LoVo (cell line): ENCODE measurements at regions not wholly inside any gene's neighbourhood (a gene's known extent, or its start where the extent isn't known, plus 50 kb on each side); places are given as distances from the start of the nearest gene placed in this dataset.
"Not testable (repeated sequence)": the region's sequence is repeated elsewhere in the genome, so short reads cannot be mapped to it uniquely, and the experiment has no call there.

Experiments used
- DNase-seq: peaks from one replicate; pipeline ENCODE4 v3.0.0-alpha.2; 2016; ENCODE audit warnings: low spot score

DNA sequence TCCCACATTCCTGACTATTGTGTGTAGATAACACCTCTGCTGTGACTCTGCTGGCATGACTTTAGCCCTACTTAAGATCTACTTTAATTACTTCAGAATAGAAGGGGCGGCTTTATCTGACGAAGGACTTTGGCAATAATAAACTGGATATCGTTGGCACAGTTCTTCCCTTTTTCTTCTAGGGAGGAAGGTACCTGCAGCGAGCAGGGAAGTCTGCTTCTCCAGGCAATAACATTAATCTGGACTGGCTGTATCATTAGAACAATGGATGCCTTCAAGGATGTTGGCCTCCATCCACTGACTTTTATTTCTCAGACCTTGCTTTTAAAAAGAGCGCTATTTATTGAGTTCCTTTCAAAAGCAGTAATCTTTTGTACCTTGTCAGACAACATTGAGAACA is 172.6 kb upstream of the THSD7A start:
- no peak for DNase-seq

DNA sequence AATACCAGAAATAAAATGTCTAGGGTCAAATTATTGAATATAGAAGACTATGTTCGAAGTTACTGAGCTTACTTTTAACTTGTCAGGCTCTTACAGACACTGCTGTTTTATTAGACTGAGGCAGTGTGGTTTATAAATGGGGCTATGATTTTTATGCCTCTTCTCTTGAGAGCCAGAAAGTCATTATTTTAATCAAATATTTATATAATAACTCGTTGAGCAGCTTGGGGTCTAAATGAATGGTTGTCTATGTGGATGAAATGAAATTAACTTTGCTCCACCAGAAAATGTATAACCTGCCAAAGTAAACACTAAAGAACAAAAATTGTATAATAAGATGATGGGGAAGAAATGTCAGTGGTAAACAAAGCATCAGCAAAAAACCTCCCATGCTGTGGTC is 175.6 kb upstream of the THSD7A start:
- DNase-seq: no peak

DNA sequence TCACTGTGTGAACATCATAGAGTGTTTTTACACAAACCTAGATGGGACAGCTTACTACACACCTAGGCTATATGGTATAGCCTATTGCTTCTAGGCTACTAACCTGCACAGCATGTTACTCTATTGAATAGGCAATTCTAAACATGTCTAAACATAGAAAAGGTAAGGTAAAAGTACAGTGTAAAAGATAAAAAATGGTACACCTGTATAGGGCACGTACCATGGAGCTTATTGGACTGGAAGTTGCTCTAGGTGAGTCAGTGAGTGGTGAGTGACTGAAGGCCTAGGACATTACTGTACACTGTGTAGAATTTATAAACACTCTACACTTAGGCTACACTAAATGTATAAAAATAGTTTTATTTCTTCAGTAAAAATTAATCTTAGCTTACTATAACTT is 182.0 kb upstream of the THSD7A start:
- no peak for DNase-seq

DNA sequence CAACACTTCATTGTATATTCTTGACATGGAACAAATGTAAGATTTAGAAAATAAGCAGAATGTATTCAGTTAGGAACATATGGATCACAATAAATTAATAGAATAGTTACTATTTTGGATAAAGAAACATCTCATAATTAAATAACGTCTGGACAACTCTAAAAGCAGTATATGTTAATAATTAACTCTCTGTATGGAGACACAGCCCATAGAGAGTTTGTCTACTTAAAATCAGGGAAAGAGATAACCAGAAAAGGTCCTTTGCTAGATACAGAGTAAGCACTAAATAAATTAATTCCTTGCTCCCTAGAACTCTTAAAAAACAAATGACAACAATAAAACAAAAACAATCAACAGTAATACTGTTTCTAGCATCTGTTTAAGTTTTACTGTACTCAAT is 184.4 kb upstream of the THSD7A start:
- peak; percentile 11 for DNase-seq

DNA sequence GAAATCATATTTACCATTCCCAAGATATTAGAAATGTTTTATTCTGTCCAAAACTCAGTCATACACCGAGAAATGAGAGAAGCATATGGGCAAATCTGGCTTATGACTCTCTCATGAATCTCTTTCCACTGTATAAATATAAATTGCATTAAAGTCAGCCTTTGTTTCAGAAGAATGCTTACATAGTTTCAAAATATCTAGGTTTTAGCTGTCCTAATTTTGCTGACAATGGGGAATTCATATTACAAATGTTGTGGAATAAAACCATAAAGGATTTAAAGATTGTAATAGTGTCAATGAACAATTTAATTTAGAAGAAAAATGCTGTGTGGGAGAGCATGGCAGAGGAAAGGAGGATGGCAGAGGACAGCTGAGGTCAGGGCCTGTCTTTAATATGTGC is 185.0 kb upstream of the THSD7A start:
- DNase-seq: no peak

DNA sequence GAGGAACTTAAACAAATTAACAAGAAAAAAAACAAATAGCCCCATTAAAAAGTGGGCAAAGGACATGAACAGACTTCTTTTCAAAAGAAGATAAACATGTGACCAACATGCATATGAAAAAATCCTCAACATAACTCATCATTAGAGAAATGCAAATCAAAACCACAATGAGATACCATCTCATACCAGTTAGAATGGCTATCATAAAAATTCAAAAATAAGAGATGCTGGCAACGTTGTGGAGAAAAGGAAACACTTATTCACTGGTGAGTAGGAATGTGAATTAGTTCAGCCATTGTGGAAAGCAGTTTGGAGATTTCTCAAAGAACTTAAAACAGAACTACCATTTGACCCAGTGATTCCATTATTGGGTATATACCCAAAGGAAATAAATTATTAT is 189.1 kb upstream of the TMEM106B start:
- not testable (repeated sequence) for DNase-seq

DNA sequence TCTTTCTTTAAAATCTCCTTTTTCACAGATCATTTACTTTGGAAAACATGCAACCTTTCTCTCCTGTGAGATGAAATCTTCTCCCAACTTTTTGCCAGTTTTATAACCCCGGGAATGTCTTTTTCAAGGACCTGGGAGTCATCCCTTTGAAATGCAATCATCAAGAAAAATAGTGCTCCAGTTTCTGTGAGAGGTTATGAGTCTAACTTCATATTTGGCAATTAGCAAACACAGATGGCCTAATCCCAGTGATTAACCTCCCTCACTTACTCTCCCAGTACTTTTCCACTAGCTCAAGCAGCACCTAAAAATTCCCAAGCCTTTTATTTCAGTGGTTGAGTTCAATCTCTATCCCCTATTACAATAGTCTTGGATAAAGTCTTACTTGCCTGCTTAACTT is 185.8 kb upstream of the TMEM106B start:
- DNase-seq: no peak

DNA sequence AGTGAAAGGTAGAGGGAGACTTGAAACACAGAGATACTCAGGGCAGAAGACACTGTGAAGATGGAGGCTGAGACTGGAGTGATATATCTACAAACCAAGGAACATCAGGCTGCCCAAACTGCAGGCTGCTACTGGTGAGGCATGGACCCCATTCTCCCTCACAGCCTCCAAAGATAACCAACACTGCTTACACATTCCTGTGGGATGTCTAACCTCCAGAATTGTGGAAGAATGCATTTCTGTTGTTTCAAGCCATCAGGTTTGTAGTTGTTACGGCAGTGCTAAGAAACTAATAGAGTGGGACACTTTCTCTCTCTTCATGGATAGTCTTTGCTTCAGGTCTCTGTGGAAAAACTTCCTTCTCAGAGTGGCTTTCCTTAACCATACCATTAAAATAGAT is 182.6 kb upstream of the TMEM106B start:
- DNase-seq: no peak

DNA sequence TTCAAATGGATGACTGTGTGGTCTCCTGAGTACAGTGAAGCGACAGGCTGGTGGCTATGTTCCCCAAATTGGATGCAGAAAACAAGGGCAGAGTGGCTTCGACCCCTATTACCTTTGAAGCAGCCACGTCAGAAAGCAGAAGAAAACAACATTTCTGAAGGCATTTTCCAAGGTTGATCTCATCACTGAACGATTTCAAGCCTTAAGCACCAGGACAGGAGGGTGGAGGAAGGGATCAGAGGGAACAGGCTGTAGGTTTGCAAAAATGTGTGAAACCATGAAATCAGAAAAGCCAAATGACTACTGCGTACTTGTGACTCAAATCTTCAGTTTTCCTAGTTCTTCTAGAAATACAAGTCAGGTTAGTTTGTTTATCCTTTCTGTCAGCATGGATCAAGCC is 181.0 kb upstream of the TMEM106B start:
- DNase-seq: no peak

DNA sequence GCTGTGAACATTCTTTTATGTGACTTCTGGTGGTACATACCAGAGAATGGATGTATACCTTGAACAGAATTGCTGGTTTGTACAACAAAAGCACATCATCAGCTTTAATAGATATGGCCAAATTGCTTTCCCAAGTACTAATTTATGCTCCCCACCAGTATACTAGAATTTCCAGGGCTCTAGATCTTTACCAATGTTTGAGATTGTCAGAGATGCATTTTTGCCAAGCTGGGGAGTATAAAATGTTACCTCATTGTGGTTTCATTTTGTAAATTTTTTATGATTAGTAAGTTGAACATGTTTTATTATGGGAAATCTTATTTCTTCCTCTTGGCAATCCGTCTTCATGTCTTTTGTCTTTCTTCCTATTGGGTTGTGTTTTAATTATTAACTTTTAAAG is 179.9 kb upstream of the TMEM106B start:
- DNase-seq: no peak

DNA sequence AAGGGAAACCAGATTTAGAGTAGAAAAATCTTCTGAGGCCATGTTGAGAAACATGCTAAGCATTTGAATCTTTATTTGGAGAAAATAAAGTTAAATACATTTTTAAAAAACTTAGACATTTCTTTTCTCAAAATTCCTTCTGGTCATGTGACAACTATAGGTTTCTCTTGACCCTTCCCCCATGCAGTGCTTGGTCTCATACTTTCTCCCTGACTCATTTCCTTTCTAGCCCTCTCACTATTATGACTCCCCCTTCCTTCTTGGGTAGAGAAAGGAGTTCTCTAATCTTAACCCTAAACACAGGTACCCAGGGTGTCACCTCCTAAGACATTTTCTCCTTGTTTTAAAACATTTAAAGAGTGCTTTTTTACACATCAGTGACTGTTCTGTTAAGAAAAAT is 179.5 kb upstream of the TMEM106B start:
- DNase-seq: peak; percentile 11

DNA sequence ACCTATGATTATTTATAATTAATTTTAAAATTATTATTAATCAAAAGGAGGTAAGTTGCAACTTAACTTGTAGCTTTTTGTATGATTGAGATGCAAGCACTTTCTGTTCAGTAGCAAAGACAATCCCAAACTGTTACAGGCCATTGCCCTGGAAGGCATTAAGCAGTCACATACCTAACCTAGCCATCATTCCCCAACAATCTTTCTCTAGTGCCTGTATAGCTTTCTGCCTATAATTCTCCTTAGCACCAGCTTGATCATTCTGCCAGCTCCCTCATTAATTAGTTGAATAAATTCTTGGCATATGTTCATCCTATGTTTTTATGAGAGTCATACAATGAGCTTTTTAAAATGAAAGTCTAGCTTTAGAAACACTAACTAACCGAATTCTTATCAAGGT is 178.9 kb upstream of the TMEM106B start:
- no peak for DNase-seq

DNA sequence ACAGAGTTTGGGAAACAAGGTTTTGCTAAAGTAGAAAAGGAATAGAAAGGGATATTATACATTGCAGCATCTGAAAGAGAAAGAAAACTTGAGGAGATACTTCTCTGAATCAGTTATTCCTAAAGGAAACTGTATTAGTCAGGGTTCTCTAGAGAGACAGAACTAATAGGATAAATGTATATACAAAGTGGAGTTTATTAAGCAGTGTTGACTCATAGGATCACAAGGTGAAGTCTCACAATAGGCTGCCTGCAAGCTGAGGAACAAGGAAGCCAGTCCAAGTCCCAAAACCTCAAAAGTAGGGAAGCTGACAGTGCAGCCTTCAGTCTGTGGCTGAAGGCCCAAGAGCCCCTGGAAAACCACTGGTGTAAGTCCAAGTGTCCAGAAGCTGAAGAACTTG is 167.6 kb upstream of the TMEM106B start:
- not testable (repeated sequence) for DNase-seq

DNA sequence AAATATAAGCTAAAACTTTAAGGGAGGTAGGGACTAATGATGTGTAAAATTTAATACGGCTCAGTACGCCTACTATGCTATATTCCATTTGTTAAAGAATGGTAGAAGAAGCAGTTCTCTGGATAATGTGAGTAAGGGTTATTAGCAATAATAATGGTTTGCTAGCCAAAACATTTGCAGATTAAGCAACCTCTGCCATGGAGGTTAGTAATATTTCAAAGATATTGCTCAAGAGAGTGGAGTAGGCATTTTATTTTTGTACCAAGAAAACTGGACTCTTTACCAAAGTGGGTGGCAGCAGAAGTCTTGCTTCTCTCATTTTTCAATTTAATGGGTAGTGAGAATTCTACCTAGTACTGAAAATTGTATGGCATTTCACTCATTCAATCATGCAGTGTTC is 158.9 kb upstream of the TMEM106B start:
- DNase-seq: no peak

DNA sequence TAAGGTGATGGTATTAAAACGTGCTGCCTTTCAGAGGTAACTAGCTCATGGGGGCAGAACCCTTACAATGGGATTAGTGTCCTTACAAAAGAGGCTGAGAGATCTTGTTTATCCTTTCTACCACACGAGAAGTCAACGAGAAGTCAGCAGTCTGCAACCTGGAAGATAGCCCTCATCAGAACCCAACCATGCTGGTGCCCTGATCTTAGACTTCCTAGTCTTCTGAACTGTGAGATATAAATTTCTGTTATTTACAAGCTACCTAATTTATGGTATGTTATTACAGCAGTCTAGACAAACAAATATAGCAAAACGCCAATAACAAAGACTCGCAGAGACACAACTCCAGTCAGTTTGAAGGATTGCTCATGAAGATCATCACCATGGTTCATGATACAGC is 157.5 kb upstream of the TMEM106B start:
- no peak for DNase-seq

DNA sequence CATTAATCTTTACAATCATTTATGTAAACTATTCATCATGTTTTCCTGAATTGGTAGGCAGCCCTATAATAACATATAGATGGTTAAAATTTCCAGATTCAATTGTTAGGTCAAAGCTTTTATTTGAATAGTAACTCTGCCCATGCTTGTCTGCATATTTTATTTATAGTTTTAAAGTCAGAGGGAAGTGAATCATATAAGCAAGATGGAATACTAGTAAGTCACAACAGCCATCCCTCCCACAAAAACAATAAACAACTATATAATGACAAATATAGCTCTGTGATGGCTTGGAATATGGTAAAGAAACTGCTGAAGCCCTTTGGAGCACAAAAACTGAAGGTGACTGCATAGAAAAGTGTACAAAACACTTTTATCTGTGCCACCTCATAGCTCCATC is 156.3 kb upstream of the TMEM106B start:
- no peak for DNase-seq

DNA sequence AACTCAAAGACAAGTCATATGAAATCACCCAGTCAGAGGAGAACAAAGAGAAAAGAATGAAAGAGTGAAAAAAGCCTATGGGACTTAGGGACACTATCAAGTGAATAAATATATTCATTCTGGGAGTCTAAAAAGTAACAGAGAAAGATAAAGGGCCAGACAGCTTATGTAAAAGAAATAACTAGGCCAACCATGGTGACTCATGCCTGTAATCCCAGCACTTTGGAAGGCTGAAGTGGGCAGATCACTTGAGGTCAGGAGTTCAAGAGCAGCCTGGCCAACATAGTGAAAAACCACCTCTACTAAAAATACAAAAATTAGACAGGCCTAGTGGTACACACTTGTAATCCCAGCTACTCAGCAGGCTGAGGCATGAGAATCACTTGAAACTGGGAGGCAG is 154.7 kb upstream of the TMEM106B start:
- DNase-seq: no peak

DNA sequence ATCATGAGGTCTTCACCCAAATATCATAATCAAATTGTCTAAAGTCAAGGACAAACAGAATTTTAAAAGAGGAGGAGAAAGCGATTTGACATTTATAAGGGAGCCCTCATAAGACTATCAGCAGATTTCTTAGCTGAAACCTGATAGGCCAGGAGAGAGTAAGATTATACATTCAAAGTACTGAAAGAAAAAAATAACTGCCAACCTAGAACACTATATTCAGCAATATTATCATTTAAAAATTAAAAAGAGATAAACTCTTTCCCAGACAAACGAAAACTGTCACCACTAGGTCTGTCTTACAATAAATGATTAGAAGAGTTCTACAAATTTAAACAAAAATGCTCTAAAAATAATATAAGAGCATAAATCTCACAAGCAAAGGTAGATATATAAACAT is 154.1 kb upstream of the TMEM106B start:
- no peak for DNase-seq

DNA sequence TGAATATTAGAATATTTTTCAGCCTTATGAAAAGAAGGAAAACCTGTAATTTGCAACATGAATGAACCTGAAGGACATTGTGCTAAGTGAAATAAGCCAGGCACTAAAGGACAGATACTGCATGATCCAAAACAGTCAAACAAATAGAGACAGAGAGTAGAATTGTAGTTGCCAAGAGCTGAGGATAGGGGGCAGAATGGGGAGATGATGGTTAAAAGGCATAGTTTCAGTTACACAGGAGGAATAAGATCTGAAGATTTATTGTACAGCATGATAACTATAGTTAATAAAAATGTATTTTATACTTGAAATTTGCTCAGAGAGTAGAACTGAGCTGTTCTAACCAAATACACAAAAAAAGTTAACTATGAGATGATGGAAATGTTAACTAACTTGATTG is 149.0 kb upstream of the TMEM106B start:
- DNase-seq: no peak

DNA sequence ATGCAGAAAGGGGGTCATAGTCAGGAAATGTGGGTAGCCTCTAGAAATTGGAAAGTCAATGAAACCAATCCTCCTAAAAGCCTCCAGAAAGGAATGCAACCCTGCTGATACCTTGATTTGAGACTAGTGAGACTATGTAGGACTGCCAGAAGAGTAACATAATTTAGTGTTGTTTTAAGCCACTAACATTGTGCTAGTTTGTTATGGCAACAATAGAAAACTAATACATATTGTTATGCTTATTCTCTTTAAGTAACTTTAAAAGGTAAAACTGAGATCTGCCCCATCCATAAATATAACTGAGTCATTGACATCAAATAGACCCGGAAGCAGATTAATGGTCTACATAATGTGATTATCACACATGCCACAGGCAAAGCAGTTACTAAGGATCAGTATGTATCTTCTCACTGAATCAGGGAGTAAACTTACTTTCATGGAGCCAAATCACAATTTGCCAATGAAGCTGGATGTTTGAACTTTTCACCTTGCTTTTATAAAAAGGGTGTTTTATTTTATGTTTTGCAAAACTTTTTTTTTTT is 146.4 kb upstream of the TMEM106B start:
- DNase-seq: peak; percentile 18

DNA sequence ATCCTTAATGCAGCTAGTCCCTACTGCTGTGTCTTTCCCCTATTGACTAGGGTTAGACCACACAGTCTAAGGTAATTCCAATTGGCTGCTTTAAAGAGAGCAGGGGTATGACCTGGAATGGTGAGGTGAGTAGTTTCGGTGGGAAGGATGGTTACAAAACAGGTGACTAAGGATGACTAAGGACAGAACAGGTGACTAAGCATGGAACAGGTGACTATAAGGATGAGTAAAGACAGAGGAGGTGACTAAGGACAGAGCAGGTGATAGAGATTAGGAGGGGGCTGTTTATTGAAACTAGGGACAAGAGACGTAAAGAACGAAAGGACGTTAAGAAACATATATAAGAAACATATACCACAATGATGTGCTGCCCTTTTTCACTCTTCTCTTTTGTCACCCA is 145.1 kb upstream of the TMEM106B start:
- peak; percentile 71 for DNase-seq

DNA sequence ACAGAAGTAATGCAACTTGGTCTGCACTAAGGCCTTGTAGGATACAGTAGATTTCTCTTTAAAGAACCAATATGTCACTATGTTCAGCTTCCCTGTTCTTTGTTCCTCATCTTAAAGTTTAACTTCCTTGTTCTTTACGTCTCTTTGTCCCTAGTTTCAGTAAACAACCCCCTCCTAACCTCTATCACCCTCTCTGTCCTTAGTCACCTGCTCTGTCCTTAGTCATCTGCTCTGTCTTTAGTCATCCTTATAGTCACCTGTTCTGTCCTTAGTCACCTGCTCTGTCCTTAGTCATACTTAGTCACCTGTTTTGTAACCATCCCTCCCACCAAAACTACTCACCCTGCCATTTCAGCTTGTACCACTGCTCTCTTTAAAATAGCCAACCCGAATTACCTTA is 144.6 kb upstream of the TMEM106B start:
- peak; percentile 76 for DNase-seq

DNA sequence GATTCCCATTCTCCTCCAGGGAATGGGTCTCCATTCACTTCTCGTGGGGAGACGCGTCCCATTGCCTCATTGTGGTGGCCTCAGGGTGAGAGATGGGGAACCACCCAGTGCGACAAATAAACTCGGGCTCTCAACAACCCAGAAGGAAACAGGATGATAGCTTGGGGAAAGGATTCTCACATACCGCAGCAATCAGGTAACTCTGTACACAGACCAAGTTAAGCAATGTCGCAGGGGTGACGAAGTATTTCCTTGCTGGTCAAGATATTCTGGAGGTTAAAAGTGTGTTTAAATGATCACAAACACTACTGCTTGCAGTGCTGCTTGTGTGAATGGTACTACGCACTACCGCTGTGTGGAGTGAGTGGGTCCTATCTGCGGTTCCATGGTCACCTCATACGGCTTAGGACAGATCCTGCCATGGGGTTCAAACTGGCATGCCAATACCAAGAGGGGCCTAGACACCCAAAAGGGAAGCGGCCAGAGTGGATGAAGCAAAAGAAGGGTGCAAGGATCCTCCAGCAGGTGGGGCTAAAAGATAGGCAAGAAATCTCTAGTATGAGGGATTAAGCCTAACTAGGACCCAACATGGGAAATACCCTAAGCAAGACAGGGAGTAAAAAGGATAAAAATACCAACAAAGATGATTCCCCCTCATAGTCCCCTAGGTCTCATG is 143.8 kb upstream of the TMEM106B start:
- DNase-seq: peak; percentile 74

DNA sequence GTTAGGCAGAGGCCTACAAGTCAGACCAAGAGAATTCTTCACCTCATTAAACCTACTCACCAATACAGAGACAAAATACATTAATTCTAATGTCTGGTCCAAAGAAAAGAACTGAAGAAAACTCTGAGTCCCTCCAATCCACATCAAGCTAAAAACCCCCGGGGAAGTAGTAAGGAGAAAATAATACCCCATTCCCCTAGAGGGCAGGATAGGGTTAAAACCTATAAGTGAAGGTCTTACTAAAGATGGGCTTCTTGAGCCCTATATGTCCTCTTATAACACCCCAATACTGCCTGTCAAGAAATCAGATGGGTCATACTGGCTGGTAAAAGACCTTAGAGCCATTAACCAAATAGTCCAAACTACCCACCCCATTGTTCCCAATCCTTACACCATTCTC is 141.3 kb upstream of the TMEM106B start:
- no peak for DNase-seq

DNA sequence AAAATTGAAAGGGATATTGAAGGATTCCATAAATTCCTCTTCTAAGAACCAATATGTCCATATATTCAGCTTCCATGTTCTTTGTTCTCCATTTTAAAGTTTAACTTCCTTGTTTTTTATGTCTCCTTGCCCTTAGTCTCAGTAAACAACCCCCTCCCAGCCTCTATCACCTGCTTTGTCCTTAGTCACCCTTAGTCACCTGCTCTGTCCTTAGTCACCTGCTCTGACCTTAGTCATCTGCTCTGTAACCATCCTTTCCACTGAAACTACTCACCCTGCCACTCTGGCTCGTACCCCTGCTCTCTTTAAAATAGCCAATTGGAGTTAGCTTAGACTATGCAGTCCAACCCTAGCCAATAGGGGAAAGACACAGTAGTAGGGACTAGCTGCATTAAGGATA is 136.2 kb upstream of the TMEM106B start:
- DNase-seq: peak; percentile 22
